ENCODE measurements at regions not wholly inside any gene's neighbourhood (a gene's known extent, or its start where the extent isn't known, plus 50 kb on each side); places are given as distances from the start of the nearest gene placed in this dataset.

- no peak for TF ChIP-seq CTCF (IDR thresholded peaks at IDR 0.05; ENCODE audit: control extremely low read depth, extremely low read depth, low read depth, missing control alignments)
- no peak for DNase-seq (ENCODE audit: extremely low spot score)
- ChIA-PET CTCF (no interaction called here), POLR2A (no interaction called here)
These were observed 101.9 kb upstream of the ADAMTS5 start for GRCh38 chr21:27068811-27069210.

- ChIA-PET CTCF (no interaction called here), POLR2A (no interaction called here)
- no peak for TF ChIP-seq CTCF (IDR thresholded peaks at IDR 0.05; ENCODE audit: control extremely low read depth, extremely low read depth, low read depth, missing control alignments)
- no peak for DNase-seq (ENCODE audit: extremely low spot score)
These were observed 100.3 kb upstream of the ADAMTS5 start for GRCh38 chr21:27067226-27067625.

- ChIA-PET CTCF (interaction anchor here (1.0 to 1.8 kb wide), 2 partner anchors 11 to 48 kb away, joined by 3 to 5 read pairs; no protein-coding TSS in a partner anchor), POLR2A (no interaction called here)
- DNase-seq (ENCODE audit: extremely low spot score), result no peak
- no peak for TF ChIP-seq CTCF (IDR thresholded peaks at IDR 0.05; ENCODE audit: control extremely low read depth, extremely low read depth, low read depth, missing control alignments)
These were observed 95.6 kb upstream of the ADAMTS5 start for GRCh38 chr21:27062443-27062842.

GRCh38 chr21:27061770-27062169 lies 94.9 kb upstream of the ADAMTS5 start:
- no peak for DNase-seq (ENCODE audit: extremely low spot score)

GRCh38 chr21:27060190-27060589 lies 93.3 kb upstream of the ADAMTS5 start:
- no peak for TF ChIP-seq CTCF (IDR thresholded peaks at IDR 0.05; ENCODE audit: control extremely low read depth, extremely low read depth, low read depth, missing control alignments)
- DNase-seq (ENCODE audit: extremely low spot score), result no peak
- ChIA-PET CTCF (no interaction called here), POLR2A (no interaction called here)

More at GRCh38 chr21:27061770-27062169, 94.9 kb upstream of the ADAMTS5 start:
- no peak for TF ChIP-seq CTCF (IDR thresholded peaks at IDR 0.05; ENCODE audit: control extremely low read depth, extremely low read depth, low read depth, missing control alignments)
- ChIA-PET CTCF (interaction anchor here (1.4 kb wide), 1 partner anchor 14 kb away, joined by 3 read pairs; no protein-coding TSS in a partner anchor), POLR2A (no interaction called here)

GRCh38 chr21:27058673-27059605 lies 92.1 kb upstream of the ADAMTS5 start:
- no peak for TF ChIP-seq CTCF (IDR thresholded peaks at IDR 0.05; ENCODE audit: control extremely low read depth, extremely low read depth, low read depth, missing control alignments)
- ChIA-PET CTCF (no interaction called here), POLR2A (no interaction called here)
- DNase-seq (ENCODE audit: extremely low spot score), result no peak
